ENCODE measurements at regions not wholly inside any gene's neighbourhood (a gene's known extent, or its start where the extent isn't known, plus 50 kb on each side); places are given as distances from the start of the nearest gene placed in this dataset.

DNA sequence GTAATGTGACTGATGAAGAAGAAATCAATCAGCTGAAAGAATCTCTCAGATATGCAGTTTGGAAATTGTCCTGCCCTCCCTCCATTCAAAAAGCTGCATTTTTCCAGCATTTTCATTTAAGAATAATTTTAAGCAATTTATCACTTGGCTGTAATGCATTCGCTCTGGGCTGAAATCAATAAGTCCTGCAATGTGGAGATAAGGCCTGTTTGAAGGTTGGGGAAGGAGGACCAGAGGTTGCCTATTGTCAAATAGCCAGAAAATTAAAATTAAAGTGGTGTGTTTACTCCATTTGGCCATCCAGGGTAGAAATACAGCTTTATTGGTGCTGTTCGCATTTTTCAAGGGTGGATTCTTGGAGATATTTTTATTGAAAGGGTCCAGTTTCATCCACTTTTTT is 187.6 kb upstream of the NFIA start:
- TF ChIP-seq EZH2 (IDR thresholded peaks at IDR 0.05; ENCODE audit: borderline replicate concordance, low read depth, low read length, poor library complexity, severe bottlenecking), result no peak
- TF ChIP-seq, protein P1, sequence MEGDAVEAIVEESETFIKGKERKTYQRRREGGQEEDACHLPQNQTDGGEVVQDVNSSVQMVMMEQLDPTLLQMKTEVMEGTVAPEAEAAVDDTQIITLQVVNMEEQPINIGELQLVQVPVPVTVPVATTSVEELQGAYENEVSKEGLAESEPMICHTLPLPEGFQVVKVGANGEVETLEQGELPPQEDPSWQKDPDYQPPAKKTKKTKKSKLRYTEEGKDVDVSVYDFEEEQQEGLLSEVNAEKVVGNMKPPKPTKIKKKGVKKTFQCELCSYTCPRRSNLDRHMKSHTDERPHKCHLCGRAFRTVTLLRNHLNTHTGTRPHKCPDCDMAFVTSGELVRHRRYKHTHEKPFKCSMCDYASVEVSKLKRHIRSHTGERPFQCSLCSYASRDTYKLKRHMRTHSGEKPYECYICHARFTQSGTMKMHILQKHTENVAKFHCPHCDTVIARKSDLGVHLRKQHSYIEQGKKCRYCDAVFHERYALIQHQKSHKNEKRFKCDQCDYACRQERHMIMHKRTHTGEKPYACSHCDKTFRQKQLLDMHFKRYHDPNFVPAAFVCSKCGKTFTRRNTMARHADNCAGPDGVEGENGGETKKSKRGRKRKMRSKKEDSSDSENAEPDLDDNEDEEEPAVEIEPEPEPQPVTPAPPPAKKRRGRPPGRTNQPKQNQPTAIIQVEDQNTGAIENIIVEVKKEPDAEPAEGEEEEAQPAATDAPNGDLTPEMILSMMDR (conservative IDR thresholded peaks at IDR 0.05; ENCODE audit: low read depth, low read length), result no peak

Measured in A673 (cell line).